Stomach (tissue), 4 donors: ENCODE measurements at regions not wholly inside any gene's neighbourhood (a gene's known extent, or its start where the extent isn't known, plus 50 kb on each side); places are given as distances from the start of the nearest gene placed in this dataset.

Experiments
- EP300 ChIP-seq: sonication (generic); formaldehyde crosslinking; IDR thresholded peaks from one replicate; pipeline ENCODE4 v1.6.1; 2017; ENCODE audit warnings: antibody characterized with exemption
- POLR2A ChIP-seq, 4 donors: fragments of 450-650 bp; IDR thresholded peaks; one replicate each; pipeline ENCODE4 v1.6.1; 2016; ENCODE audit warnings: antibody characterized with exemption in 4 of 4, control low read depth in 2 of 4, mild to moderate bottlenecking in 1 of 4, moderate library complexity in 1 of 4
- POLR2AphosphoS5 ChIP-seq, 3 donors: sonication (generic); formaldehyde crosslinking; IDR thresholded peaks; one replicate each; pipeline ENCODE4 v1.6.1; 2016; ENCODE audit warnings: antibody characterized with exemption in 3 of 3
- TF ChIP-seq, protein P1 (sequence below), 7 experiments: fragments of 450-650 bp in 4 of 7; fragments of 200-600 bp in 3 of 7; sonication (generic) in 3 of 7; IDR thresholded peaks; one replicate each; pipeline ENCODE4 v1.5.1; 2016 to 2019; ENCODE audit warnings: antibody characterized with exemption in 7 of 7, control low read depth in 2 of 7, mild to moderate bottlenecking in 1 of 7

DNA sequence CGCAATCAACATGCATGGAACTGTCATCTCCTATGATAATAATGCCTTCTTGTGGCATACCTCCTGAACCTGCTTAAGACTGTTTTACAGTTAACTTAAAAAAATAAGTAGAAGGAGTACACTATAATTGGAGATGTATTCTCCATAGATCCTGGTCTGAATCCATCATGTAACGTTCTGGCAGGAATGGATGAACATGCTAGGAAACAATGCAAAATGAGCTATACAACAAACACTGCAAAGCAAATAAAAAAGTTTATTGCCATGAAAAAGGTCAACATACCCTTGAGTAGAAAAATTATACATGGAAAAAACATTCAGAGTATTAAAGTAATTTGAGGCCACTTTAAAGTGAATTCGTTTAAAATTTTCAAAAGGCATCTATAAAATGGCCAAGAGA lies 71.5 kb upstream of the SCN7A start:
- TF ChIP-seq POLR2AphosphoS5 (IDR thresholded peaks at IDR 0.05) (no peak), EP300 (no peak), POLR2A (IDR thresholded peaks at IDR 0.05) (no peak)
- TF ChIP-seq, protein P1, sequence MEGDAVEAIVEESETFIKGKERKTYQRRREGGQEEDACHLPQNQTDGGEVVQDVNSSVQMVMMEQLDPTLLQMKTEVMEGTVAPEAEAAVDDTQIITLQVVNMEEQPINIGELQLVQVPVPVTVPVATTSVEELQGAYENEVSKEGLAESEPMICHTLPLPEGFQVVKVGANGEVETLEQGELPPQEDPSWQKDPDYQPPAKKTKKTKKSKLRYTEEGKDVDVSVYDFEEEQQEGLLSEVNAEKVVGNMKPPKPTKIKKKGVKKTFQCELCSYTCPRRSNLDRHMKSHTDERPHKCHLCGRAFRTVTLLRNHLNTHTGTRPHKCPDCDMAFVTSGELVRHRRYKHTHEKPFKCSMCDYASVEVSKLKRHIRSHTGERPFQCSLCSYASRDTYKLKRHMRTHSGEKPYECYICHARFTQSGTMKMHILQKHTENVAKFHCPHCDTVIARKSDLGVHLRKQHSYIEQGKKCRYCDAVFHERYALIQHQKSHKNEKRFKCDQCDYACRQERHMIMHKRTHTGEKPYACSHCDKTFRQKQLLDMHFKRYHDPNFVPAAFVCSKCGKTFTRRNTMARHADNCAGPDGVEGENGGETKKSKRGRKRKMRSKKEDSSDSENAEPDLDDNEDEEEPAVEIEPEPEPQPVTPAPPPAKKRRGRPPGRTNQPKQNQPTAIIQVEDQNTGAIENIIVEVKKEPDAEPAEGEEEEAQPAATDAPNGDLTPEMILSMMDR (IDR thresholded peaks at IDR 0.05) = no peak
